ENCODE measurements at regions not wholly inside any gene's neighbourhood (a gene's known extent, or its start where the extent isn't known, plus 50 kb on each side); places are given as distances from the start of the nearest gene placed in this dataset.

DNA sequence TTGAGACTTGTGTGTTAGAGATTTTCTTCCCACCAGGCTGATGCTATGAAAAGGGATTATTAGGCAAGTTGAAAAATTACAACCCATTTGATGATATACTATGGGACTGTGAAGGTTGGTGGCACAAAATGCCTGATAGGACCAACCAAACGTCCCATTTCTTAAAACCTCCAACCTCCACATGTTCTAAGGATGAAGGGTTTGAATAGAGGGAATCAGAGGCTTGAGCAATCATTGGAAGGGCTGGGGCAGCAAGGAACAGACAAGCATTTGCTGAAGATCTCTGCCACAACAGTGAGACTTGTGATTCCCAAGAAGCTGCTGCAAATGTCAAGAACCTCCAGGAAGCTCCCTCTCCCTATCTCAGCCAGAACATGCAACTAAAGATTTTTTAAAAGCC is 283.1 kb downstream of the ELAVL2 start:
- TF ChIP-seq EZH2 (IDR thresholded peaks at IDR 0.05) (no peak), FOXP2 (optimal IDR thresholded peaks at IDR 0.05; ENCODE audit: control extremely low read depth, extremely low read length, insufficient read depth) (no peak)
